ENCODE measurements at regions not wholly inside any gene's neighbourhood (a gene's known extent, or its start where the extent isn't known, plus 50 kb on each side); places are given as distances from the start of the nearest gene placed in this dataset.

DNA sequence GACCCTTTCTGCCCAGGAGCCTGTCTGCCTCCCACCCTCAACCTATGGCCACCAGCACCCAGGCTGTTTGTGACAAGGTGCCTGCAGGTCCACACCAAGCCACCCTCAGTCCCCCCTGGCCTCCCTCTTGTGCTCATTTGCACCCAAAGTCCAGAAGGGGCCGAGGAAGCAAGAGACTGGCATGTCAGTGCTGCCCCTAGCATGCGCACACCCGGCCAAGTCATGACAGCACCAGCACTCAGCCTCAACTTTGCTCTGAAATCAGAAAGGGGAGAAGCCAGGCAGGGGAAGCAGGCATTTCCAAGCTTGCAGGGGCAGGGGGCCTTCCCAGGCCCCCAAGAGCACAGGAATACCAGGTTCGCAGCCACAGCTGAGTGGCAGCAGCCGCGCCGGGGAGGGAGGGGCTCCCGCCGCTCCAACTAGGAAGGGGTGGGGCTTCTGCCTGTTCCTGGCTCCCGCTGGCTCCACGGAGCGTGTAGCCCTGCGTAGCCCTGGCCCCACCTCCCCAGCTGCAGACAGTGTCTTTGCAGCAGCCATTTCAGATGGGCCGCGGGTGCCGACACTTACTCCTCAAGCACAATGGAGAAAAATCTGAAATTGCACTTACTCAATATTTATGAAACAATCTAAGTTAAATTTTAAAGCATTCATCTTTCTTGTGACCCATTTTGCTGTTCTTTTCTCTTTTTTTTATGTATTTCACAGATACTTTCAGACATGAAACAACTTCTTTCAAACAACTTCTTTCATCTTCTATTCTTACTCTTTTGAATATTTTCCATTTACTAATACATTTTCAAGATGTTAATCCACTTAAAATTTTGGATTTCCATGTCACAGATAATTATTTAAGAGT is 54.9 kb upstream of the ABCB5 start:
- TF ChIP-seq, protein P1, sequence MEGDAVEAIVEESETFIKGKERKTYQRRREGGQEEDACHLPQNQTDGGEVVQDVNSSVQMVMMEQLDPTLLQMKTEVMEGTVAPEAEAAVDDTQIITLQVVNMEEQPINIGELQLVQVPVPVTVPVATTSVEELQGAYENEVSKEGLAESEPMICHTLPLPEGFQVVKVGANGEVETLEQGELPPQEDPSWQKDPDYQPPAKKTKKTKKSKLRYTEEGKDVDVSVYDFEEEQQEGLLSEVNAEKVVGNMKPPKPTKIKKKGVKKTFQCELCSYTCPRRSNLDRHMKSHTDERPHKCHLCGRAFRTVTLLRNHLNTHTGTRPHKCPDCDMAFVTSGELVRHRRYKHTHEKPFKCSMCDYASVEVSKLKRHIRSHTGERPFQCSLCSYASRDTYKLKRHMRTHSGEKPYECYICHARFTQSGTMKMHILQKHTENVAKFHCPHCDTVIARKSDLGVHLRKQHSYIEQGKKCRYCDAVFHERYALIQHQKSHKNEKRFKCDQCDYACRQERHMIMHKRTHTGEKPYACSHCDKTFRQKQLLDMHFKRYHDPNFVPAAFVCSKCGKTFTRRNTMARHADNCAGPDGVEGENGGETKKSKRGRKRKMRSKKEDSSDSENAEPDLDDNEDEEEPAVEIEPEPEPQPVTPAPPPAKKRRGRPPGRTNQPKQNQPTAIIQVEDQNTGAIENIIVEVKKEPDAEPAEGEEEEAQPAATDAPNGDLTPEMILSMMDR (conservative IDR thresholded peaks at IDR 0.05; ENCODE audit: low read depth, low read length): no peak
- no peak for TF ChIP-seq EZH2 (IDR thresholded peaks at IDR 0.05; ENCODE audit: low read length, unreplicated experiment)
